HCT116 (cell line): ENCODE measurements at regions not wholly inside any gene's neighbourhood (a gene's known extent, or its start where the extent isn't known, plus 50 kb on each side); places are given as distances from the start of the nearest gene placed in this dataset.

ENCODE experiments used
- CBX3 ChIP-seq: IDR thresholded peaks from 2 replicates; pipeline ENCODE4 v1.6.1; 2012; ENCODE audit warnings: low read depth
- ELF1 ChIP-seq: IDR thresholded peaks from 2 replicates; pipeline ENCODE4 v1.6.1; 2012; ENCODE audit warnings: low read depth, borderline replicate concordance
- EZH2 ChIP-seq: fragments of 200-600 bp; sonication (generic); IDR thresholded peaks from 2 replicates; pipeline ENCODE4 v1.6.1; 2017; ENCODE audit warnings: antibody characterized with exemption, mixed run types
- FOSL1 ChIP-seq: IDR thresholded peaks from 2 replicates; pipeline ENCODE4 v1.6.1; 2012; ENCODE audit warnings: low read depth
- POLR2A ChIP-seq: IDR thresholded peaks from 2 replicates; pipeline ENCODE4 v1.7.0; 2011; ENCODE audit warnings: borderline replicate concordance; ENCODE audit not compliant: insufficient read depth, insufficient read length; ENCODE audit errors: extremely low read depth
- SP1 ChIP-seq: IDR thresholded peaks from 2 replicates; pipeline ENCODE4 v1.6.1; 2012; ENCODE audit warnings: low read depth
- YY1 ChIP-seq: IDR thresholded peaks from 2 replicates; pipeline ENCODE4 v1.6.1; 2011; ENCODE audit warnings: low read length, low read depth, moderate library complexity, mild to moderate bottlenecking; ENCODE audit not compliant: insufficient replicate concordance; ENCODE audit errors: extremely low read depth
- ZNF274 ChIP-seq: fragments of 200-500 bp; sonication (Bioruptor generic); IDR thresholded peaks from 2 replicates; pipeline ENCODE4 v1.6.1; 2014; ENCODE audit warnings: mild to moderate bottlenecking, low read depth, low read length, inconsistent platforms
- TF ChIP-seq, protein P1 (sequence below), 3 experiments: fragments of 200-600 bp in 1 of 3; sonication (generic) in 1 of 3; IDR thresholded peaks in 2 of 3; conservative IDR thresholded peaks in 1 of 3; 2 replicates each; pipeline ENCODE4 v1.5.1; 2012 to 2017; ENCODE audit warnings: low read depth in 2 of 3, low read length in 2 of 3, antibody characterized with exemption in 1 of 3, borderline replicate concordance in 1 of 3, control low read depth in 1 of 3, mild to moderate bottlenecking in 1 of 3, mixed read lengths in 1 of 3, mixed run types in 1 of 3, moderate library complexity in 1 of 3; ENCODE audit not compliant: insufficient read depth in 1 of 3
- TF ChIP-seq, protein P2 (sequence below): IDR thresholded peaks from 2 replicates; pipeline ENCODE4 v1.6.1; 2012
- TF ChIP-seq, protein P3 (sequence below): IDR thresholded peaks from 2 replicates; pipeline ENCODE4 v1.6.1; 2012; ENCODE audit warnings: low read depth

DNA sequence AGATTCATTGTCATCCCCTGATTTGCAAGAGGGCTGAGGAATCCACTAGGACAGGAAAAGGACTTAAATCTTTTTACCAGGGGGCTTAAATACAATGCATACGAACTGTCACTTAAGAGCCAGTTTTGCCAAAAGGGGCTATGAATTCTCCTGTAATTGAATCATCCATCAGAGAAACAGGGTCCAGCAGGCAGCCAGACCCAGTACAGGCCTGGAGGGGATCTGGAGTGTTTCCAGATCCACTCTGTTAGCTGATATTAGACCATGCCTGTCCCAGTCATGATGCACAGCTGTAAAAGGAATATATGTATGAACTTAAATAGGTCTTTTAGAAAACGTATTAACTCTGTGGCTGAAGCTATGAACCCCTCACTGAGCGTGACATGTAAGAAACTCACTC lies 53.8 kb upstream of the PRSS23 start:
- TF ChIP-seq, protein P1, sequence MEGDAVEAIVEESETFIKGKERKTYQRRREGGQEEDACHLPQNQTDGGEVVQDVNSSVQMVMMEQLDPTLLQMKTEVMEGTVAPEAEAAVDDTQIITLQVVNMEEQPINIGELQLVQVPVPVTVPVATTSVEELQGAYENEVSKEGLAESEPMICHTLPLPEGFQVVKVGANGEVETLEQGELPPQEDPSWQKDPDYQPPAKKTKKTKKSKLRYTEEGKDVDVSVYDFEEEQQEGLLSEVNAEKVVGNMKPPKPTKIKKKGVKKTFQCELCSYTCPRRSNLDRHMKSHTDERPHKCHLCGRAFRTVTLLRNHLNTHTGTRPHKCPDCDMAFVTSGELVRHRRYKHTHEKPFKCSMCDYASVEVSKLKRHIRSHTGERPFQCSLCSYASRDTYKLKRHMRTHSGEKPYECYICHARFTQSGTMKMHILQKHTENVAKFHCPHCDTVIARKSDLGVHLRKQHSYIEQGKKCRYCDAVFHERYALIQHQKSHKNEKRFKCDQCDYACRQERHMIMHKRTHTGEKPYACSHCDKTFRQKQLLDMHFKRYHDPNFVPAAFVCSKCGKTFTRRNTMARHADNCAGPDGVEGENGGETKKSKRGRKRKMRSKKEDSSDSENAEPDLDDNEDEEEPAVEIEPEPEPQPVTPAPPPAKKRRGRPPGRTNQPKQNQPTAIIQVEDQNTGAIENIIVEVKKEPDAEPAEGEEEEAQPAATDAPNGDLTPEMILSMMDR (IDR thresholded peaks at IDR 0.05 in 2 of 3, conservative IDR thresholded peaks at IDR 0.05 in 1 of 3; ENCODE audit: borderline replicate concordance in 1 of 3, insufficient read depth in 1 of 3, low read depth in 2 of 3, low read length in 2 of 3), result no peak
- TF ChIP-seq EZH2 (no peak), ZNF274 (no peak), POLR2A (no peak), FOSL1 (no peak), CBX3 (no peak), YY1 (no peak), ELF1 (no peak), SP1 (no peak)
- TF ChIP-seq, protein P2, sequence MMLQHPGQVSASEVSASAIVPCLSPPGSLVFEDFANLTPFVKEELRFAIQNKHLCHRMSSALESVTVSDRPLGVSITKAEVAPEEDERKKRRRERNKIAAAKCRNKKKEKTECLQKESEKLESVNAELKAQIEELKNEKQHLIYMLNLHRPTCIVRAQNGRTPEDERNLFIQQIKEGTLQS, result no peak
- TF ChIP-seq, protein P3, sequence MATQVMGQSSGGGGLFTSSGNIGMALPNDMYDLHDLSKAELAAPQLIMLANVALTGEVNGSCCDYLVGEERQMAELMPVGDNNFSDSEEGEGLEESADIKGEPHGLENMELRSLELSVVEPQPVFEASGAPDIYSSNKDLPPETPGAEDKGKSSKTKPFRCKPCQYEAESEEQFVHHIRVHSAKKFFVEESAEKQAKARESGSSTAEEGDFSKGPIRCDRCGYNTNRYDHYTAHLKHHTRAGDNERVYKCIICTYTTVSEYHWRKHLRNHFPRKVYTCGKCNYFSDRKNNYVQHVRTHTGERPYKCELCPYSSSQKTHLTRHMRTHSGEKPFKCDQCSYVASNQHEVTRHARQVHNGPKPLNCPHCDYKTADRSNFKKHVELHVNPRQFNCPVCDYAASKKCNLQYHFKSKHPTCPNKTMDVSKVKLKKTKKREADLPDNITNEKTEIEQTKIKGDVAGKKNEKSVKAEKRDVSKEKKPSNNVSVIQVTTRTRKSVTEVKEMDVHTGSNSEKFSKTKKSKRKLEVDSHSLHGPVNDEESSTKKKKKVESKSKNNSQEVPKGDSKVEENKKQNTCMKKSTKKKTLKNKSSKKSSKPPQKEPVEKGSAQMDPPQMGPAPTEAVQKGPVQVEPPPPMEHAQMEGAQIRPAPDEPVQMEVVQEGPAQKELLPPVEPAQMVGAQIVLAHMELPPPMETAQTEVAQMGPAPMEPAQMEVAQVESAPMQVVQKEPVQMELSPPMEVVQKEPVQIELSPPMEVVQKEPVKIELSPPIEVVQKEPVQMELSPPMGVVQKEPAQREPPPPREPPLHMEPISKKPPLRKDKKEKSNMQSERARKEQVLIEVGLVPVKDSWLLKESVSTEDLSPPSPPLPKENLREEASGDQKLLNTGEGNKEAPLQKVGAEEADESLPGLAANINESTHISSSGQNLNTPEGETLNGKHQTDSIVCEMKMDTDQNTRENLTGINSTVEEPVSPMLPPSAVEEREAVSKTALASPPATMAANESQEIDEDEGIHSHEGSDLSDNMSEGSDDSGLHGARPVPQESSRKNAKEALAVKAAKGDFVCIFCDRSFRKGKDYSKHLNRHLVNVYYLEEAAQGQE, result no peak
